ENCODE measurements at regions not wholly inside any gene's neighbourhood (a gene's known extent, or its start where the extent isn't known, plus 50 kb on each side); places are given as distances from the start of the nearest gene placed in this dataset.

GRCh38 chr4:175499735-175500352 is 312.2 kb downstream of the GPM6A start:
- TF ChIP-seq GATA3 (IDR thresholded peaks at IDR 0.05; ENCODE audit: low read depth, low read length): no peak
- no peak for TF ChIP-seq GATA2 (IDR thresholded peaks at IDR 0.05; ENCODE audit: low read depth, low read length)

- TF ChIP-seq GATA3 (IDR thresholded peaks at IDR 0.05; ENCODE audit: low read depth, low read length) (no peak), GATA2 (IDR thresholded peaks at IDR 0.05; ENCODE audit: low read depth, low read length) (no peak)
Measured at GRCh38 chr4:175504318-175504717, 307.7 kb downstream of the GPM6A start.

GRCh38 chr4:175509320-175509719 is 302.7 kb downstream of the GPM6A start:
- TF ChIP-seq GATA3 (IDR thresholded peaks at IDR 0.05; ENCODE audit: low read depth, low read length) (no peak), GATA2 (IDR thresholded peaks at IDR 0.05; ENCODE audit: low read depth, low read length) (no peak)

- TF ChIP-seq GATA3 (IDR thresholded peaks at IDR 0.05; ENCODE audit: low read depth, low read length) (no peak), GATA2 (IDR thresholded peaks at IDR 0.05; ENCODE audit: low read depth, low read length) (no peak)
Measured at GRCh38 chr4:175511861-175512260, 300.2 kb downstream of the GPM6A start.

GRCh38 chr4:175514174-175514573 is 297.9 kb downstream of the GPM6A start:
- TF ChIP-seq GATA2 (IDR thresholded peaks at IDR 0.05; ENCODE audit: low read depth, low read length): no peak
- no peak for TF ChIP-seq GATA3 (IDR thresholded peaks at IDR 0.05; ENCODE audit: low read depth, low read length)

GRCh38 chr4:175530655-175531054 is 281.4 kb downstream of the GPM6A start:
- no peak for TF ChIP-seq GATA3 (IDR thresholded peaks at IDR 0.05; ENCODE audit: low read depth, low read length)
- TF ChIP-seq GATA2 (IDR thresholded peaks at IDR 0.05; ENCODE audit: low read depth, low read length): no peak

- no peak for TF ChIP-seq GATA2 (IDR thresholded peaks at IDR 0.05; ENCODE audit: low read depth, low read length)
- no peak for TF ChIP-seq GATA3 (IDR thresholded peaks at IDR 0.05; ENCODE audit: low read depth, low read length)
Measured at GRCh38 chr4:175531405-175532091, 280.5 kb downstream of the GPM6A start.

GRCh38 chr4:175536852-175537453 is 275.1 kb downstream of the GPM6A start:
- TF ChIP-seq GATA2 (IDR thresholded peaks at IDR 0.05; ENCODE audit: low read depth, low read length) (no peak), GATA3 (IDR thresholded peaks at IDR 0.05; ENCODE audit: low read depth, low read length) (no peak)

- TF ChIP-seq GATA3 (IDR thresholded peaks at IDR 0.05; ENCODE audit: low read depth, low read length) (no peak), GATA2 (IDR thresholded peaks at IDR 0.05; ENCODE audit: low read depth, low read length) (no peak)
Measured at GRCh38 chr4:175539498-175539897, 272.6 kb downstream of the GPM6A start.

- no peak for TF ChIP-seq GATA3 (IDR thresholded peaks at IDR 0.05; ENCODE audit: low read depth, low read length)
- no peak for TF ChIP-seq GATA2 (IDR thresholded peaks at IDR 0.05; ENCODE audit: low read depth, low read length)
Measured at GRCh38 chr4:175540151-175540550, 271.9 kb downstream of the GPM6A start.

GRCh38 chr4:175540732-175541131 is 271.3 kb downstream of the GPM6A start:
- no peak for TF ChIP-seq GATA2 (IDR thresholded peaks at IDR 0.05; ENCODE audit: low read depth, low read length)
- TF ChIP-seq GATA3 (IDR thresholded peaks at IDR 0.05; ENCODE audit: low read depth, low read length): no peak

- no peak for TF ChIP-seq GATA3 (IDR thresholded peaks at IDR 0.05; ENCODE audit: low read depth, low read length)
- no peak for TF ChIP-seq GATA2 (IDR thresholded peaks at IDR 0.05; ENCODE audit: low read depth, low read length)
Measured at GRCh38 chr4:175542786-175543185, 269.3 kb downstream of the GPM6A start.

GRCh38 chr4:175559126-175559525 is 252.9 kb downstream of the GPM6A start:
- no peak for TF ChIP-seq GATA2 (IDR thresholded peaks at IDR 0.05; ENCODE audit: low read depth, low read length)
- TF ChIP-seq GATA3 (IDR thresholded peaks at IDR 0.05; ENCODE audit: low read depth, low read length): no peak

GRCh38 chr4:175559526-175559925 is 252.5 kb downstream of the GPM6A start:
- TF ChIP-seq GATA3 (IDR thresholded peaks at IDR 0.05; ENCODE audit: low read depth, low read length) (no peak), GATA2 (IDR thresholded peaks at IDR 0.05; ENCODE audit: low read depth, low read length) (no peak)

GRCh38 chr4:175560604-175561003 is 251.5 kb downstream of the GPM6A start:
- TF ChIP-seq GATA3 (IDR thresholded peaks at IDR 0.05; ENCODE audit: low read depth, low read length) (no peak), GATA2 (IDR thresholded peaks at IDR 0.05; ENCODE audit: low read depth, low read length) (no peak)
